ENCODE measurements at regions not wholly inside any gene's neighbourhood (a gene's known extent, or its start where the extent isn't known, plus 50 kb on each side); places are given as distances from the start of the nearest gene placed in this dataset.

GRCh38 chr13:76829572-76830327 lies 56.5 kb downstream of the KCTD12 start:
- CTCF ChIA-PET: interaction anchor here (1.6 to 2.7 kb wide), 2 partner anchors 74 to 150 kb away, joined by 4 to 9 read pairs; no protein-coding TSS in a partner anchor
- Mint-ChIP-seq H3K9me3 (no peaks in the 10 kb centered on the region), H3K27me3 (peaks cover 3% of the 10 kb centered on the region), H3K4me3 (no peak overlapping the region), H3K4me1 (ENCODE audit: low read depth) (peaks cover 5% of the 10 kb centered on the region), H3K27ac (no peak overlapping the region), H3K36me3 (ENCODE audit: low read depth) (no peaks in the 10 kb centered on the region)
- no peak for TF ChIP-seq CTCF (IDR thresholded peaks at IDR 0.05)
- intact Hi-C loops (cut with micrococcal nuclease): no loop called here
- POLR2A ChIA-PET: interaction anchor here (0.7 to 1.0 kb wide), 2 partner anchors 51 to 56 kb away, joined by 4 read pairs; partner anchors contain the start of gene KCTD12
- ATAC-seq (no peak), DNase-seq (no peak)

DNA sequence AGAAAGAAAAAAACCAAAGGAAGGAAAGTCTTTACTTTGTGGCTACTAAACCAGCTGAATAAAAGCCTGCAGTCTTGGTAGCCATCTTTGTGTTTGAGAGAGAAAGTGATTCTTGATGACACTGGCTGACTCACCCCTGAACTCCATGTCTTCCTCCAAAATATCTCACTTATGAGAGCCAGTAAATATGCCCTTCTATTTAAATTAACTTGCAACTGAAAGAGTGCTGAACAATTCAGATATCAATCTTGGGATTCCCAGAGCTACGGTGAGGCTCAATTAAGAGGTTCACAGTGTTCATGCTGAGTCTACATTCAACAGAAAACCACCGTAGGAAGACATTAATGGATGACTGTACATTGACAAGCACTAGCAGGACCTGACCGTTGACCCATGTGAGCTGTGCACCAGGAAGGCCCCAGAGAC lies 57.9 kb downstream of the KCTD12 start:
- H3K9me3 Mint-ChIP-seq: no peaks in the 10 kb centered on the region
- ChIA-PET CTCF (interaction anchor here (1.8 kb wide), 1 partner anchor 57 kb away, joined by 4 read pairs; no protein-coding TSS in a partner anchor), POLR2A (interaction anchor here (1.3 kb wide), 1 partner anchor 57 kb away, joined by 4 read pairs; no protein-coding TSS in a partner anchor)
- TF ChIP-seq CTCF (IDR thresholded peaks at IDR 0.05): no peak
- H3K4me1 Mint-ChIP-seq (ENCODE audit: low read depth): peaks cover 5% of the 10 kb centered on the region
- peaks cover 3% of the 10 kb centered on the region for H3K27me3 Mint-ChIP-seq
- H3K27ac Mint-ChIP-seq: peak overlapping the region; percentile 23
- intact Hi-C loops (cut with micrococcal nuclease): no loop called here
- peak; percentile 91 for ATAC-seq
- no peaks in the 10 kb centered on the region for H3K36me3 Mint-ChIP-seq (ENCODE audit: low read depth)
- DNase-seq: peak; percentile 22
- H3K4me3 Mint-ChIP-seq: no peak overlapping the region

DNA sequence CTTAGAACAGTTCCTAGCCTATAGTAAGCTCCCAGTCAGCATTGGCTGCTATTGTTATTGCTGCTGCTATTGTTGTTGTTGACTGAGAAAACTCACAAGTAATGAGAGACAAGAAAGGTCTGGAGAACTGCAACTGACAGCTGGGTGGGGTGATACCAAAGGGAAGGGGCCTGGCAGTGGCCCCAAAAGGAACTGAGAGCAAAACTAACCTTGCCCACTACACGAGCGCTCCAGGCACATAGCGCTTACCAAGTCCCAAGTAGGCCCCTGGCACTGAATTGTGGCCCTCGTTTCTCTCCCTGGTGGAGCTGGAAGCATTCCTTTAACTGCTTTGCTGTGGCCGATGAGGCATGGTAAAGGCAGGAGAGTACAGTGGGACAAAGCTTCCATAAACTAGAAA lies 59.7 kb downstream of the KCTD12 start:
- H3K9me3 Mint-ChIP-seq: no peaks in the 10 kb centered on the region
- ChIA-PET POLR2A (no interaction called here), CTCF (interaction anchor here (0.8 kb wide), 1 partner anchor 59 kb away, joined by 5 read pairs; the partner anchor contains the start of gene KCTD12)
- H3K27me3 Mint-ChIP-seq: peaks cover 3% of the 10 kb centered on the region
- H3K4me1 Mint-ChIP-seq (ENCODE audit: low read depth): peaks cover 5% of the 10 kb centered on the region
- no peak for DNase-seq
- ATAC-seq: no peak
- no peaks in the 10 kb centered on the region for H3K36me3 Mint-ChIP-seq (ENCODE audit: low read depth)
- intact Hi-C loops (cut with micrococcal nuclease): no loop called here
- no peak overlapping the region for H3K27ac Mint-ChIP-seq
- TF ChIP-seq CTCF (IDR thresholded peaks at IDR 0.05): no peak
- H3K4me3 Mint-ChIP-seq: no peak overlapping the region

DNA sequence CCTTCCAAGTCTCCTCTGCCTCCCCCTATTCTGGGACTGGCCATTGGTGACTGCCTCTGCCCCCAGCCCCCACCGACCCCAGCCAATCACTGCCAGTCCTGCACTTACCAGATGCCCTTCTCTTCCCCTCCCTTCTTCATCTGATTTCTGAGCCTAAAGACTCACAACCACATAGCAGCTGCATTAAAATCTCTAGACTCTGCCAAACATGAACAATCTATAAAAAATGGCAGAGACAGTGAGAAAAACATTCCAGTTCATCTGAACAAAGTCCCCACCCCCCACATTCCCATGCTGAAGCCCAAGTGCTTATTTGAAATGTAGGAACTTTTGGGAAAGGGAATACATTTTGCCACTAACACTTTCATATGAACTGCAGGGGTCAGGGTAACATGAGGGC lies 60.8 kb downstream of the KCTD12 start:
- CTCF ChIA-PET: no interaction called here
- H3K27me3 Mint-ChIP-seq: peaks cover 3% of the 10 kb centered on the region
- H3K9me3 Mint-ChIP-seq: no peaks in the 10 kb centered on the region
- H3K27ac Mint-ChIP-seq: no peak overlapping the region
- intact Hi-C loops (cut with micrococcal nuclease): no loop called here
- no peak for ATAC-seq
- TF ChIP-seq CTCF (IDR thresholded peaks at IDR 0.05): no peak
- H3K4me3 Mint-ChIP-seq: no peak overlapping the region
- DNase-seq: no peak
- POLR2A ChIA-PET: no interaction called here
- H3K4me1 Mint-ChIP-seq (ENCODE audit: low read depth): peaks cover 5% of the 10 kb centered on the region
- H3K36me3 Mint-ChIP-seq (ENCODE audit: low read depth): no peaks in the 10 kb centered on the region

DNA sequence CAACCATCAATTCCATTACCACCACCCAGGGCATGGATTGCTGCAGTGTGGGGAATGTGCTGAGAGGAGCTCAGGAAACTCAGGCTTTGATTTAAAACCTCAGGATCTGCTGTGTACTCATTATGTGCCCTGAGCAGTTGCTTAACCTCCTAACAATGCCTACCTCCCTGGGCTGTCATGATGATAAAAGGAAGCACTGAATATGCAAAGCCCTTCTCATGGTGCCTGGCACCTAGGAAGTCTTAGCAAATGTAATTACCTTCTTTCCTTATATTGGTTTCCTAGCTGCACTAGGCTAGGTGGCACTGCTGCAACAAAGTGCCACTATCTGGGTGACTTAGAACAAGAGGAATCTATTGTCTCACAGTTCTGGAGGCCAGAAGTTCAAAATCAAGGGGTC lies 62.2 kb downstream of the KCTD12 start:
- TF ChIP-seq CTCF (IDR thresholded peaks at IDR 0.05): no peak
- ChIA-PET POLR2A (interaction anchor here (1.0 kb wide), 1 partner anchor 62 kb away, joined by 3 read pairs; the partner anchor contains the start of gene KCTD12), CTCF (interaction anchor here (1.0 kb wide), 1 partner anchor 62 kb away, joined by 5 read pairs; the partner anchor contains the start of gene KCTD12)
- DNase-seq: no peak
- Mint-ChIP-seq H3K9me3 (no peaks in the 10 kb centered on the region), H3K27ac (no peak overlapping the region), H3K4me1 (ENCODE audit: low read depth) (peaks cover 5% of the 10 kb centered on the region), H3K27me3 (peaks cover 3% of the 10 kb centered on the region), H3K36me3 (ENCODE audit: low read depth) (no peaks in the 10 kb centered on the region), H3K4me3 (no peak overlapping the region)
- intact Hi-C loops (cut with micrococcal nuclease): loop anchor here (5.0 kb wide), 1 partner anchor 78 kb away; no protein-coding TSS in a partner anchor
- ATAC-seq: no peak
